Activated CD4-positive, alpha-beta memory T cell treated with anti-CD3 and anti-CD28 coated beads for 36 hours (primary cell): ENCODE measurements at regions not wholly inside any gene's neighbourhood (a gene's known extent, or its start where the extent isn't known, plus 50 kb on each side); places are given as distances from the start of the nearest gene placed in this dataset.

Experiments used
- CTCF ChIA-PET: fragments of 350-600 bp; sonication (Branson Sonifier 250); formaldehyde crosslinking; loops from one replicate; lab custom pipeline; 2021; ENCODE audit warnings: antibody characterized with exemption, inconsistent platforms; lab: Charles Lee
- POLR2A ChIA-PET: fragments of 350-600 bp; sonication (Branson Sonifier 250); formaldehyde crosslinking; loops from one replicate; lab custom pipeline; 2021; ENCODE audit warnings: antibody characterized with exemption; lab: Charles Lee
- DNase-seq: peaks from one replicate; pipeline ENCODE4 v3.0.0-alpha.2; 2020
- H3K27ac Mint-ChIP-seq: one replicate; pipeline ENCODE4 v1.8.0; 2021; ENCODE audit warnings: mixed read lengths
- H3K27me3 Mint-ChIP-seq: one replicate; pipeline ENCODE4 v1.8.0; 2021; ENCODE audit warnings: mixed read lengths
- H3K36me3 Mint-ChIP-seq: one replicate; pipeline ENCODE4 v1.8.0; 2021; ENCODE audit warnings: mixed read lengths
- H3K4me1 Mint-ChIP-seq: one replicate; pipeline ENCODE4 v1.8.0; 2021; ENCODE audit warnings: low read depth, mixed read lengths
- H3K4me3 Mint-ChIP-seq: one replicate; pipeline ENCODE4 v1.8.0; 2021; ENCODE audit warnings: mild to moderate bottlenecking, mixed read lengths
- H3K9me3 Mint-ChIP-seq: one replicate; pipeline ENCODE4 v1.8.0; 2021; ENCODE audit warnings: mixed read lengths
- intact Hi-C: fragments of 100-400 bp; cut with micrococcal nuclease; formaldehyde crosslinking; loops from one replicate; pipeline ENCODE4 v1.15.1; 2023

- Mint-ChIP-seq H3K9me3 (no peaks in the 10 kb centered on the region), H3K36me3 (no peaks in the 10 kb centered on the region), H3K27me3 (no peaks in the 10 kb centered on the region), H3K4me1 (no peaks in the 10 kb centered on the region), H3K4me3 (no peak overlapping the region), H3K27ac (no peak overlapping the region)
- CTCF ChIA-PET, result no interaction called here
- intact Hi-C loops, result no loop called here
- POLR2A ChIA-PET, result no interaction called here
- no peak for DNase-seq
Observed at GRCh38 chr22:49051491-49052022, 776.1 kb downstream of the BRD1 start.

GRCh38 chr22:49049691-49050090 lies 778.0 kb downstream of the BRD1 start:
- no peak for DNase-seq
- intact Hi-C loops, result no loop called here
- H3K9me3 Mint-ChIP-seq, result no peaks in the 10 kb centered on the region
- ChIA-PET POLR2A (no interaction called here), CTCF (no interaction called here)
- H3K27ac Mint-ChIP-seq, result no peak overlapping the region
- H3K27me3 Mint-ChIP-seq, result no peaks in the 10 kb centered on the region
- H3K36me3 Mint-ChIP-seq, result no peaks in the 10 kb centered on the region
- H3K4me3 Mint-ChIP-seq, result no peak overlapping the region
- no peaks in the 10 kb centered on the region for H3K4me1 Mint-ChIP-seq

DNA sequence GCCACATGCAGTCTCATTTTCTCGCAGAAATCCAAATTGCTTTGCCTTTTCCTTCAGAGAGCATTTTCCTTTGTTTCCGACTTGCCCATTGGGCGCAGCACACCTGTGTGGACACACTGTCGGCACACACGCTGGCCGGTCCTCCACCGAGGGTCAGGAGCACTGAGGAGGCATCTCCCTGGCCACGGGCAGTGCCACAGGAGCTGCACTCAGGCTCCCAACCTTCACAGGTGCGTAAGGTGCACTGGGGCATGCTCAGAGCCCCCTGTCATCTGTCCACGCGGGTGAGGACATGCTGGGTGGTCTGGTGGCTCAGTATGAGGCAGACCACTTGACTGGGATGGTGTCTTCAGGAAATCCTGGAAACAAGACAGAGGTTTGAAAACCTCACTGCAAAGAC lies 779.1 kb downstream of the BRD1 start:
- ChIA-PET CTCF (interaction anchor here (2.8 kb wide), 1 partner anchor 256 kb away, joined by 28 read pairs; no protein-coding TSS in a partner anchor), POLR2A (interaction anchor here (0.6 kb wide), 1 partner anchor 9 kb away, joined by 3 read pairs; no protein-coding TSS in a partner anchor)
- intact Hi-C loops, result no loop called here

DNA sequence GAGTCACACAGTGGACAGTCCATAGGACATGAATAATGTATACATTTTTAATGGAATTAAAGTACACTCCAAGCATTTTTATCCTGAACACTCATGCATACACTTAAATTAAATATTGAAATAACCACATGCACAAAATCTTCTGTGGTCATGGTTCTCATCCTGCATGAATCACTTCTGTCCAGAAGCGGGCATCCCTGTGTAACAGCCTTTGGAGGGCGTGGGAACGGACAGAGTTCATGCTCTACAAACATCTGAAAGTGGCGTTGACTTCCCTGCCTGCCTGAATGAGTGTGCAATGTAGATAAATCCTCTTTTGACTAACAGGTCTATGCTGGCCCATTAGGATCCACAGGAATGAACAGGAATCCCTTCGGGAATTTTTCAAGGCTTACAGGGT lies 780.2 kb downstream of the BRD1 start:
- H3K36me3 Mint-ChIP-seq, result no peaks in the 10 kb centered on the region
- ChIA-PET CTCF (interaction anchor here (2.8 kb wide), 1 partner anchor 257 kb away, joined by 28 read pairs; no protein-coding TSS in a partner anchor), POLR2A (no interaction called here)
- DNase-seq, result no peak
- H3K27me3 Mint-ChIP-seq, result peaks cover 3% of the 10 kb centered on the region
- H3K27ac Mint-ChIP-seq, result no peak overlapping the region
- H3K4me1 Mint-ChIP-seq, result no peaks in the 10 kb centered on the region
- H3K9me3 Mint-ChIP-seq, result no peaks in the 10 kb centered on the region
- H3K4me3 Mint-ChIP-seq, result no peak overlapping the region
- intact Hi-C loops, result no loop called here

More for the DNA sequence above, 779.1 kb downstream of the BRD1 start:
- Mint-ChIP-seq H3K27ac (no peak overlapping the region), H3K4me3 (no peak overlapping the region), H3K27me3 (no peaks in the 10 kb centered on the region), H3K9me3 (no peaks in the 10 kb centered on the region), H3K36me3 (no peaks in the 10 kb centered on the region), H3K4me1 (no peaks in the 10 kb centered on the region)
- no peak for DNase-seq

DNA sequence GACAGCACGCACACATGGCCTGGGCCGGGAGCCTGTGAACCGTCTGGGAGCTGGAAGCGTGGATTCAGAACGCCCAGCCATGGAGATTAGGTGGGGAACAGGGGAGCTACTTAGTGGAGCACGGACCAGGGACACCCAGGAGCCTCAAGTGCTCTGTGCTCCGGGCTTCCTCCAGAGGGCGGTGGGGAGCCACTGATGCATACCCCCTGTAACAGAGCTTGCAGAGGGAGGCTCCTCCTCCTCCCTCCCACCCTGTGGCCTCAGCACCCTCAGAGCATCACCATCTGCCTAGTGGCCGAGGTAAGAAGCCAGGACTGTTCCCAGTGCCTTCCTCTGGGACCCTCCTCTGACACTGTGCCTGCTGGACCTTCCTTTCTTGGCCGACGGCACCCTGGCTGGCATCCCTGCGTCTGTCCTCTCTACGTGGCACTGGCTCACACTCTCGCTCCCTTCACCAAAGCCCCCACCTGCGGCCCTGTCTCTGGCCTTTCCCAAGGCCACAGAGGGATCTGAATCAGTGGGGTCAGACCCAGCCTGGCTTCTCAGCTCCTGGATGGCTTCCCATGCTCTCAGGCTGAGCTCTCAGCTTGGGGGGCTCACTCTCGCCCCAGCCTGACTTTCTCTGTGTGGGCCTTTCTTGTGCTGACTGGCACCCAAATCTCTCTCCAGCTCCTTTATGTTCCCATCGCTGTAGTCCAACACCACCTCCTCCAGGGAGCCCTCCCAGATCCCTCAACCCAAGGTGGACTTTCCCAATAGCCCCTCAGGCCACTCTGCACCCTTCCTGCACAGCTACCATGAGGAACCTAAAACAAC lies 780.9 kb downstream of the BRD1 start:
- Mint-ChIP-seq H3K4me3 (no peak overlapping the region), H3K36me3 (no peaks in the 10 kb centered on the region), H3K9me3 (no peaks in the 10 kb centered on the region), H3K4me1 (no peaks in the 10 kb centered on the region), H3K27ac (no peak overlapping the region), H3K27me3 (peaks cover 3% of the 10 kb centered on the region)
- DNase-seq, result peak; percentile 49
- ChIA-PET CTCF (interaction anchor here (0.7 to 2.8 kb wide), 5 partner anchors 13 to 678 kb away, joined by 3 to 28 read pairs (median 4); no protein-coding TSS in a partner anchor), POLR2A (no interaction called here)
- intact Hi-C loops, result no loop called here

GRCh38 chr22:49046000-49046545 lies 781.6 kb downstream of the BRD1 start:
- no peaks in the 10 kb centered on the region for H3K36me3 Mint-ChIP-seq
- no peak for DNase-seq
- POLR2A ChIA-PET, result no interaction called here
- CTCF ChIA-PET, result interaction anchor here (0.7 to 2.8 kb wide), 5 partner anchors 12 to 678 kb away, joined by 3 to 28 read pairs (median 4); no protein-coding TSS in a partner anchor
- H3K4me3 Mint-ChIP-seq, result no peak overlapping the region
- intact Hi-C loops, result no loop called here
- H3K9me3 Mint-ChIP-seq, result no peaks in the 10 kb centered on the region
- no peak overlapping the region for H3K27ac Mint-ChIP-seq
- no peaks in the 10 kb centered on the region for H3K4me1 Mint-ChIP-seq
- H3K27me3 Mint-ChIP-seq, result peaks cover 3% of the 10 kb centered on the region

DNA sequence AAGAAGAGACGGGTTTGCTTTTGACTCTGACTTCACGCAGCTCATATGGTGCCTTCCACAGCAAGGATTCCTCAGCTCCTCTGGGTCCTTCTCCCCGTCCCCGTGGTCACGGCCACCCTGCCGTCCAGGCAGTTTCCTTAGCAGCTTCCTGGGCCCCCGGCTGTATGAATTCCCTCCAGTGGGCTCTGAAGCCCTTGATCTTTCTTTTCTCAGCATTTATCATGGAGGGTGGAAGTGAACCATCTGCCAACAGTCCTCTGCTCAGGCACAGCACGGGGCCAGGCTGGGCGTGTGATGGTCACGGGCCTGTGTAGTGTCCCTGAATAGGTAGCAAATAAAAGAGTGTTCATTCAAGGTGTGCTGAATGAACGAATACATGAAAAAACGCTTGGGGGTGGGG lies 782.4 kb downstream of the BRD1 start:
- intact Hi-C loops, result no loop called here
- no peaks in the 10 kb centered on the region for H3K4me1 Mint-ChIP-seq
- ChIA-PET CTCF (interaction anchor here (1.1 kb wide), 1 partner anchor 12 kb away, joined by 3 read pairs; no protein-coding TSS in a partner anchor), POLR2A (no interaction called here)
- H3K36me3 Mint-ChIP-seq, result no peaks in the 10 kb centered on the region
- H3K9me3 Mint-ChIP-seq, result no peaks in the 10 kb centered on the region
- peaks cover 3% of the 10 kb centered on the region for H3K27me3 Mint-ChIP-seq
- H3K27ac Mint-ChIP-seq, result no peak overlapping the region
- DNase-seq, result no peak
- no peak overlapping the region for H3K4me3 Mint-ChIP-seq

DNA sequence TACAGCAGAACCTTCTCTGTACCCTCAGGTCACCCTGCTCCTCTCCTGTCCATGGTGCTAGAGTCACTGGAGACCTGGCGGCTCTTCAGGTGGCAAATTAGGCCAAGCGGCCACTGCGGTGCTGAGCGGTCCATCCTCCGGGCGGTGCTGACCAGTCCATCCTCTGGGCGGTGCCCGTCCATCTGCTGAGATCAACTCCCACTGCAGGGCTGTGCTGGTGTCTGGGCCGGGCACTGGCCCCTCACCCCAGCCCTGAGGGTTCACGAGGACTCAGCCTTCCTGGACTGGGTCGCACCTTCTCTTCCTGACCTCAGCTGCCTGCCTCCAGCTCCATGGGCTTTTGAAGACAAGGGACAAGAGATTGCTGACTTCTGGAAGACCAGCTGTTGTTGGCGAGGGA lies 782.9 kb downstream of the BRD1 start:
- Mint-ChIP-seq H3K27ac (no peak overlapping the region), H3K4me1 (no peaks in the 10 kb centered on the region), H3K27me3 (peaks cover 3% of the 10 kb centered on the region), H3K9me3 (no peaks in the 10 kb centered on the region), H3K36me3 (no peaks in the 10 kb centered on the region), H3K4me3 (no peak overlapping the region)
- CTCF ChIA-PET, result no interaction called here
- no peak for DNase-seq
- intact Hi-C loops, result no loop called here
- POLR2A ChIA-PET, result no interaction called here

DNA sequence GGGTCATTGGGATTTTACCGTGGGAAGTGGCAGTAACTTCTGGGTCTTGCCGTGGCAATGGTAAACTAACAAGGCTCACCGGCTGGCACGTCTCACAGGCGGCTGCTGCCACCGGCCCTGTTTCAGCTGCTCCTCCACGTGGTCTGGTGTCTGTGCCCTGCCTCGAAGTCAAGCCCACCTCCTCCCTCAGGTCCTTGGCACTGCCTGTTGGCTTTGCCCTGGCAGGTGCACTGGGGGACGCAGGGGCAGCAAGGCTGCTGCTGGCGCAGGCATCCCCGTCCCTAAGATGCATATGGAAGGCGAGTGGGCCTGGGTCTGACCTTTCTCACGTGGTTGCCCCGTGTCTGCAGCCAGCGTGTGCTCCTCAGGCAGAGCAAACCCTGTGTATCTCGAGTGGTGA lies 783.6 kb downstream of the BRD1 start:
- no peak for DNase-seq
- POLR2A ChIA-PET, result no interaction called here
- intact Hi-C loops, result no loop called here
- peaks cover 3% of the 10 kb centered on the region for H3K27me3 Mint-ChIP-seq
- CTCF ChIA-PET, result no interaction called here
- no peak overlapping the region for H3K27ac Mint-ChIP-seq
- no peaks in the 10 kb centered on the region for H3K9me3 Mint-ChIP-seq
- no peaks in the 10 kb centered on the region for H3K36me3 Mint-ChIP-seq
- no peaks in the 10 kb centered on the region for H3K4me1 Mint-ChIP-seq
- no peak overlapping the region for H3K4me3 Mint-ChIP-seq

GRCh38 chr22:49042877-49043859 lies 784.5 kb downstream of the BRD1 start:
- ChIA-PET POLR2A (no interaction called here), CTCF (no interaction called here)
- H3K4me3 Mint-ChIP-seq, result no peak overlapping the region
- no peak overlapping the region for H3K27ac Mint-ChIP-seq
- H3K27me3 Mint-ChIP-seq, result peaks cover 3% of the 10 kb centered on the region
- intact Hi-C loops, result no loop called here
- no peaks in the 10 kb centered on the region for H3K4me1 Mint-ChIP-seq
- H3K9me3 Mint-ChIP-seq, result no peaks in the 10 kb centered on the region
- H3K36me3 Mint-ChIP-seq, result no peaks in the 10 kb centered on the region
- DNase-seq, result no peak

DNA sequence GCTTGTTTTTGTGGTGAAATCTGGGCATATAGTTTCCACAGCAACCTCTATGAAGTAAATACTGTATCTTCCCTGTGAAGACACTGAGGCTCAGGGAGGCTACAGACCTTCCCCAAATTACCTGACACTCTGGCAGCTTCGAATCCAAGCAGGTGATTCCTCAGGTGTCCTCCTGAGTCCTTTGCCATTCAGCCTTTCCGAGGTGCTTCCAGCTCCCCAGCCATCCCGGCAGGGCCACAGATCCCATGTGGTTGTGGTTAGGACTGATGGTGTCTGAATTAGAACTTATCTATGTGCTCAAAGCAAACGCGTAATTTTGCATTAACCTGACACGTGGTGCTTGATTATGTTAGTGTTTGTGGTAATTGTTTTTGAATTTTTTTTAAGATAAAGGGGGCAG lies 785.6 kb downstream of the BRD1 start:
- peaks cover 3% of the 10 kb centered on the region for H3K27me3 Mint-ChIP-seq
- no peak overlapping the region for H3K4me3 Mint-ChIP-seq
- POLR2A ChIA-PET, result no interaction called here
- H3K9me3 Mint-ChIP-seq, result no peaks in the 10 kb centered on the region
- CTCF ChIA-PET, result no interaction called here
- H3K36me3 Mint-ChIP-seq, result no peaks in the 10 kb centered on the region
- DNase-seq, result no peak
- H3K4me1 Mint-ChIP-seq, result no peaks in the 10 kb centered on the region
- H3K27ac Mint-ChIP-seq, result no peak overlapping the region
- intact Hi-C loops, result no loop called here
